NCI-H2196 (cell line): ENCODE measurements at regions not wholly inside any gene's neighbourhood (a gene's known extent, or its start where the extent isn't known, plus 50 kb on each side); places are given as distances from the start of the nearest gene placed in this dataset.

Experiments
- DNase-seq: peaks from one replicate; lab custom pipeline; 2025; ENCODE audit not compliant: unreplicated experiment; lab: John Stamatoyannopoulos, UW

- no peak for DNase-seq
These were observed 115.4 kb downstream of the SALL1 start for GRCh38 chr16:51035711-51036110.

- no peak for DNase-seq
These were observed 116.0 kb downstream of the SALL1 start for GRCh38 chr16:51035110-51035498.

- DNase-seq: no peak
These were observed 116.5 kb downstream of the SALL1 start for GRCh38 chr16:51034481-51035109.

- DNase-seq: no peak
These were observed 119.5 kb downstream of the SALL1 start for GRCh38 chr16:51031598-51031997.

- no peak for DNase-seq
These were observed 120.6 kb downstream of the SALL1 start for GRCh38 chr16:51030516-51030915.

- DNase-seq: no peak
These were observed 125.3 kb downstream of the SALL1 start for GRCh38 chr16:51025588-51026290.

- no peak for DNase-seq
These were observed 126.4 kb downstream of the SALL1 start for GRCh38 chr16:51024703-51025102.

- no peak for DNase-seq
These were observed 128.1 kb downstream of the SALL1 start for GRCh38 chr16:51022955-51023354.

GRCh38 chr16:51019617-51020016, 131.5 kb downstream of the SALL1 start:
- no peak for DNase-seq

- DNase-seq: no peak
These were observed 133.1 kb downstream of the SALL1 start for GRCh38 chr16:51017969-51018368.

GRCh38 chr16:51012396-51012795, 138.7 kb downstream of the SALL1 start:
- DNase-seq: no peak

GRCh38 chr16:51010817-51011216, 140.3 kb downstream of the SALL1 start:
- no peak for DNase-seq

- DNase-seq: no peak
These were observed 141.3 kb downstream of the SALL1 start for GRCh38 chr16:51009813-51010212.

GRCh38 chr16:51009359-51009758, 141.7 kb downstream of the SALL1 start:
- DNase-seq: no peak

GRCh38 chr16:51008607-51009006, 142.5 kb downstream of the SALL1 start:
- no peak for DNase-seq

GRCh38 chr16:51008037-51008436, 143.0 kb downstream of the SALL1 start:
- no peak for DNase-seq

GRCh38 chr16:51003850-51004566, 147.1 kb downstream of the SALL1 start:
- DNase-seq: no peak

- DNase-seq: no peak
These were observed 148.1 kb downstream of the SALL1 start for GRCh38 chr16:51002881-51003490.

GRCh38 chr16:50999181-50999580, 151.9 kb downstream of the SALL1 start:
- DNase-seq: no peak

- DNase-seq: no peak
These were observed 152.7 kb downstream of the SALL1 start for GRCh38 chr16:50998411-50998810.

GRCh38 chr16:50997679-50998078, 153.4 kb downstream of the SALL1 start:
- DNase-seq: no peak

- DNase-seq: no peak
These were observed 154.3 kb downstream of the SALL1 start for GRCh38 chr16:50996830-50997186.
